H9 (cell line): ENCODE measurements at regions not wholly inside any gene's neighbourhood (a gene's known extent, or its start where the extent isn't known, plus 50 kb on each side); places are given as distances from the start of the nearest gene placed in this dataset.

Experiments used
- DNase-seq: peaks from one replicate; pipeline ENCODE4 v3.0.0-alpha.2; 2017
- H2AFZ ChIP-seq: one replicate; pipeline ENCODE4 v1.6.1; 2013; ENCODE audit warnings: mild to moderate bottlenecking, low read length, control low read depth, moderate library complexity
- H2AK5ac ChIP-seq: 2 replicates; pipeline ENCODE4 v1.6.1; 2013; ENCODE audit warnings: low read length, control low read depth, mixed read lengths; ENCODE audit not compliant: insufficient read length
- H2BK120ac ChIP-seq: one replicate; pipeline ENCODE4 v1.6.1; 2013; ENCODE audit warnings: low read depth, mild to moderate bottlenecking, low read length, control low read depth, inconsistent platforms; ENCODE audit not compliant: poor library complexity, severe bottlenecking
- H2BK12ac ChIP-seq: 2 replicates; pipeline ENCODE4 v1.6.1; 2013; ENCODE audit warnings: low read length, control low read depth, mixed read lengths, low read depth; ENCODE audit not compliant: insufficient read length
- H2BK15ac ChIP-seq: 2 replicates; pipeline ENCODE4 v1.6.1; 2013; ENCODE audit warnings: low read depth, low read length, control low read depth
- H2BK20ac ChIP-seq: one replicate; pipeline ENCODE4 v1.6.1; 2013; ENCODE audit warnings: low read depth, mild to moderate bottlenecking, low read length, control low read depth, inconsistent platforms; ENCODE audit not compliant: poor library complexity, severe bottlenecking
- H2BK5ac ChIP-seq: 2 replicates; pipeline ENCODE4 v1.6.1; 2013; ENCODE audit warnings: low read length, control low read depth, mixed read lengths; ENCODE audit not compliant: insufficient read length
- H3K14ac ChIP-seq: 2 replicates; pipeline ENCODE4 v1.6.1; 2013; ENCODE audit warnings: low read length, control low read depth; ENCODE audit not compliant: insufficient read depth
- H3K18ac ChIP-seq: 2 replicates; pipeline ENCODE4 v1.6.1; 2013; ENCODE audit warnings: low read depth, mild to moderate bottlenecking, mixed read lengths, low read length, control low read depth; ENCODE audit not compliant: insufficient read length
- H3K23ac ChIP-seq: 2 replicates; pipeline ENCODE4 v1.6.1; 2013; ENCODE audit warnings: low read length, control low read depth, mixed read lengths, low read depth; ENCODE audit not compliant: insufficient read length
- H3K23me2 ChIP-seq: 2 replicates; pipeline ENCODE4 v1.6.1; 2013; ENCODE audit warnings: low read depth, mild to moderate bottlenecking, mixed read lengths, low read length, control low read depth; ENCODE audit not compliant: insufficient read length, poor library complexity, severe bottlenecking
- H3K27ac ChIP-seq: 2 replicates; pipeline ENCODE4 v1.5.1; 2013; ENCODE audit warnings: low read length, control low read depth, mixed read lengths, low read depth; ENCODE audit not compliant: insufficient read length
- H3K27me3 ChIP-seq: 2 replicates; pipeline ENCODE4 v1.6.1; 2013; ENCODE audit warnings: low read length, control low read depth, inconsistent platforms; ENCODE audit not compliant: insufficient read depth
- H3K4ac ChIP-seq: 2 replicates; pipeline ENCODE4 v1.6.1; 2013; ENCODE audit warnings: low read depth, mild to moderate bottlenecking, control low read depth, inconsistent platforms, low read length, moderate library complexity
- H3K4me1 ChIP-seq: 2 replicates; pipeline ENCODE4 v1.6.1; 2013; ENCODE audit warnings: low read length, control low read depth, inconsistent platforms; ENCODE audit not compliant: insufficient read depth
- H3K4me2 ChIP-seq: 2 replicates; pipeline ENCODE4 v1.6.1; 2013; ENCODE audit warnings: low read length, control low read depth, mixed read lengths; ENCODE audit not compliant: insufficient read length, insufficient read depth
- H3K56ac ChIP-seq: 2 replicates; pipeline ENCODE4 v1.6.1; 2013; ENCODE audit warnings: low read depth, mild to moderate bottlenecking, mixed read lengths, low read length, control low read depth; ENCODE audit not compliant: insufficient read length
- H3K79me1 ChIP-seq: 2 replicates; pipeline ENCODE4 v1.6.1; 2013; ENCODE audit warnings: low read depth, mild to moderate bottlenecking, moderate library complexity, low read length, control low read depth, inconsistent platforms; ENCODE audit not compliant: insufficient read depth, poor library complexity, severe bottlenecking
- H3K79me2 ChIP-seq: 2 replicates; pipeline ENCODE4 v1.6.1; 2013; ENCODE audit warnings: low read length, control low read depth, inconsistent platforms; ENCODE audit not compliant: insufficient read depth
- H3K9ac ChIP-seq: 2 replicates; pipeline ENCODE4 v1.6.1; 2013; ENCODE audit warnings: low read length, control low read depth, mixed read lengths; ENCODE audit not compliant: insufficient read length; ENCODE audit errors: extremely low read depth
- H3K9me3 ChIP-seq: one replicate; pipeline ENCODE4 v1.6.1; 2013; ENCODE audit warnings: low read depth, low read length, inconsistent platforms; ENCODE audit not compliant: control insufficient read depth
- H3T11ph ChIP-seq: one replicate; pipeline ENCODE4 v1.6.1; 2013; ENCODE audit warnings: mild to moderate bottlenecking, low read length, control low read depth, inconsistent platforms
- H4K20me1 ChIP-seq: one replicate; pipeline ENCODE4 v1.6.1; 2013; ENCODE audit not compliant: control insufficient read depth, insufficient read length, insufficient read depth
- H4K5ac ChIP-seq: 2 replicates; pipeline ENCODE4 v1.6.1; 2013; ENCODE audit warnings: low read depth, mild to moderate bottlenecking, mixed read lengths, low read length, control low read depth; ENCODE audit not compliant: insufficient read length
- H4K8ac ChIP-seq: replicated peaks from 2 replicates; pipeline ENCODE4 v1.6.1; 2013; ENCODE audit warnings: low read length, control low read depth, mixed read lengths, low read depth; ENCODE audit not compliant: insufficient read length
- H4K91ac ChIP-seq: 2 replicates; pipeline ENCODE4 v1.6.1; 2013; ENCODE audit warnings: low read depth, mild to moderate bottlenecking, moderate library complexity, mixed read lengths, low read length, control low read depth; ENCODE audit not compliant: insufficient read length
- H3K27ac Mint-ChIP-seq, 3 experiments: 2 replicates in 2 of 3; 3 replicates in 1 of 3; pipeline ENCODE4 v1.8.0; 2020 to 2021; ENCODE audit warnings: mixed read lengths in 3 of 3, mild to moderate bottlenecking in 1 of 3, moderate library complexity in 1 of 3
- H3K27me3 Mint-ChIP-seq: 2 replicates; pipeline ENCODE4 v1.8.0; 2021; ENCODE audit warnings: low read depth, mild to moderate bottlenecking, moderate library complexity, mixed read lengths
- H3K36me3 Mint-ChIP-seq, 3 experiments: 2 replicates in 2 of 3; 3 replicates in 1 of 3; pipeline ENCODE4 v1.8.0; 2020 to 2021; ENCODE audit warnings: low read depth in 3 of 3, mixed read lengths in 3 of 3; ENCODE audit not compliant: insufficient read depth in 1 of 3
- H3K4me1 Mint-ChIP-seq, 2 experiments: 2 replicates each; pipeline ENCODE4 v1.8.0; 2020; ENCODE audit warnings: mixed read lengths in 2 of 2
- H3K4me3 Mint-ChIP-seq, 2 experiments: 2 replicates in 1 of 2; 3 replicates in 1 of 2; pipeline ENCODE4 v1.8.0; 2020 to 2021; ENCODE audit warnings: mild to moderate bottlenecking in 2 of 2, mixed read lengths in 2 of 2, moderate library complexity in 1 of 2
- H3K9me3 Mint-ChIP-seq, 2 experiments: 2 replicates in 1 of 2; 3 replicates in 1 of 2; pipeline ENCODE4 v1.8.0; 2020; ENCODE audit warnings: mild to moderate bottlenecking in 2 of 2, mixed read lengths in 2 of 2, moderate library complexity in 1 of 2
- TF ChIP-seq, protein P1 (sequence below): fragments of 200-600 bp; sonication (generic); conservative IDR thresholded peaks from 3 replicates; pipeline ENCODE4 v1.8.0; 2021; ENCODE audit warnings: antibody characterized with exemption, mild to moderate bottlenecking

DNA sequence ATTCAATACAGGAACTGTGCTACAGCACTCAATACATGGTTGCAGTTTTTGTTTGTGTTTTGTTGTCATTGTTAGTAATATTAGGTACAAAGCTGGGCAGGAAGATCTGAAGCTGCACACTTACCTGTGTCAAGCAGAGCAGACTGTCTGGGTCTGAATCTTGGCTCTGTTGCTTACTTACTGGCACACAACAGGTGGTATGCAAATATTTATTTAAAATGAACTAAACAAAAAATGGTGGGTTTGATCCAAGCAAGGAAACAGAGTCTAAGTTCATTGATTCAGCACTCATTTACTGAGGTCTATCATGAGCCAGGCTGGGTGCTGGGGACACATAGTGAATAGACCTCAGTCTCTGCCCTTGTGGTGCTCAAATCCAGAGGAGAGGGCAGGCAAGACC, 230.4 kb downstream of the OMA1 start:
- Histone ChIP-seq H3K9me3 (no peaks in the 10 kb centered on the region), H3K56ac (no peak overlapping the region), H3K27ac (no peak overlapping the region), H3K79me1 (no peaks in the 10 kb centered on the region), H3K18ac (no peak overlapping the region), H3K14ac (no peak overlapping the region), H2BK12ac (no peak overlapping the region), H3K23me2 (no peaks in the 10 kb centered on the region), H4K5ac (no peak overlapping the region), H2AFZ (no peak overlapping the region), H3K4ac (no peak overlapping the region), H3K23ac (no peak overlapping the region), H3K79me2 (no peaks in the 10 kb centered on the region), H2BK120ac (no peak overlapping the region), H3K4me2 (no peak overlapping the region), H3K27me3 (no peaks in the 10 kb centered on the region), H3K9ac (no peak overlapping the region), H4K20me1 (no peaks in the 10 kb centered on the region), H2BK20ac (no peak overlapping the region), H4K8ac (no peak overlapping the region), H3K4me1 (peaks cover 8% of the 10 kb centered on the region), H2AK5ac (no peak overlapping the region), H3T11ph (no peak overlapping the region), H2BK5ac (no peak overlapping the region), H4K91ac (no peak overlapping the region), H2BK15ac (no peak overlapping the region)
- no peak overlapping the region for H3K4me3 Mint-ChIP-seq
- no peak for DNase-seq
- TF ChIP-seq, protein P1, sequence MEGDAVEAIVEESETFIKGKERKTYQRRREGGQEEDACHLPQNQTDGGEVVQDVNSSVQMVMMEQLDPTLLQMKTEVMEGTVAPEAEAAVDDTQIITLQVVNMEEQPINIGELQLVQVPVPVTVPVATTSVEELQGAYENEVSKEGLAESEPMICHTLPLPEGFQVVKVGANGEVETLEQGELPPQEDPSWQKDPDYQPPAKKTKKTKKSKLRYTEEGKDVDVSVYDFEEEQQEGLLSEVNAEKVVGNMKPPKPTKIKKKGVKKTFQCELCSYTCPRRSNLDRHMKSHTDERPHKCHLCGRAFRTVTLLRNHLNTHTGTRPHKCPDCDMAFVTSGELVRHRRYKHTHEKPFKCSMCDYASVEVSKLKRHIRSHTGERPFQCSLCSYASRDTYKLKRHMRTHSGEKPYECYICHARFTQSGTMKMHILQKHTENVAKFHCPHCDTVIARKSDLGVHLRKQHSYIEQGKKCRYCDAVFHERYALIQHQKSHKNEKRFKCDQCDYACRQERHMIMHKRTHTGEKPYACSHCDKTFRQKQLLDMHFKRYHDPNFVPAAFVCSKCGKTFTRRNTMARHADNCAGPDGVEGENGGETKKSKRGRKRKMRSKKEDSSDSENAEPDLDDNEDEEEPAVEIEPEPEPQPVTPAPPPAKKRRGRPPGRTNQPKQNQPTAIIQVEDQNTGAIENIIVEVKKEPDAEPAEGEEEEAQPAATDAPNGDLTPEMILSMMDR, result no peak
- H3K27me3 Mint-ChIP-seq, result peaks cover 1% of the 10 kb centered on the region
- peaks cover 2 to 8% (median 4%) of the 10 kb centered on the region in 3 experiments; a peak in 6 of 7 replicates for H3K36me3 Mint-ChIP-seq
- H3K4me1 Mint-ChIP-seq, result peaks cover 9 to 12% of the 10 kb centered on the region in 2 experiments; a peak in 3 of 4 replicates
- H3K27ac Mint-ChIP-seq, result no peak overlapping the region
- H3K9me3 Mint-ChIP-seq, result peaks cover 7 to 11% of the 10 kb centered on the region in 2 experiments
